Adrenal gland (tissue), 9 donors: ENCODE measurements at regions not wholly inside any gene's neighbourhood (a gene's known extent, or its start where the extent isn't known, plus 50 kb on each side); places are given as distances from the start of the nearest gene placed in this dataset.

Experiments
- DNase-seq, 7 donors: peaks; one replicate each; pipeline ENCODE4 v3.0.0-alpha.2; 2019 to 2020
- H3K27ac ChIP-seq, 5 donors: fragments of 200-600 bp; sonication (generic) in 4 of 5; 1 replicate in 3 of 5; 2 replicates in 2 of 5; pipeline versions ENCODE4 v1.5.1 to v1.8.0; 2016 to 2020; ENCODE audit warnings: mild to moderate bottlenecking in 1 of 5
- H3K27me3 ChIP-seq: fragments of 200-600 bp; 2 replicates; pipeline ENCODE4 v1.8.0; 2021
- H3K36me3 ChIP-seq, 2 donors: fragments of 200-600 bp; replicated peaks in 1 of 2; 1 replicate in 1 of 2; 2 replicates in 1 of 2; pipeline versions ENCODE4 v1.5.1 to v1.8.0; 2018 to 2022
- H3K4me1 ChIP-seq, 2 donors: fragments of 200-600 bp; replicated peaks in 1 of 2; 1 replicate in 1 of 2; 2 replicates in 1 of 2; pipeline versions ENCODE4 v1.5.1 to v1.8.0; 2018 to 2021
- H3K4me3 ChIP-seq, 4 donors: fragments of 200-600 bp; sonication (generic) in 3 of 4; one replicate each; pipeline ENCODE4 v1.5.1; 2016 to 2018
- H3K9me3 ChIP-seq, 3 donors: fragments of 200-600 bp; sonication (generic) in 1 of 3; replicated peaks in 1 of 3; 1 replicate in 2 of 3; 2 replicates in 1 of 3; pipeline versions ENCODE4 v1.5.1 to v1.8.0; 2016 to 2021
- POLR2A ChIP-seq, 2 donors: fragments of 450-650 bp; IDR thresholded peaks; one replicate each; pipeline ENCODE4 v1.6.1; 2017; ENCODE audit warnings: antibody characterized with exemption in 2 of 2, mild to moderate bottlenecking in 2 of 2, moderate library complexity in 1 of 2
- WGBS, 4 donors: extraction: QIAGEN DNeasy Blood & Tissue Kit in 2 of 4; methylation state at CpG; one replicate each; pipeline versions ENCODE4 v1.1.5 to v1.1.7; 2013 to 2017; 5-methylcytosine and 5-hydroxymethylcytosine counted together
- intact Hi-C, 2 donors: fragments of 100-400 bp; cut with DNase I; formaldehyde crosslinking; loops; one replicate each; pipeline versions ENCODE4 v1.14.1 to v1.15.0; 2022 to 2023
- TF ChIP-seq, protein P1 (sequence below), 6 experiments: fragments of 450-650 bp in 4 of 6; fragments of 200-600 bp in 2 of 6; sonication (generic) in 1 of 6; IDR thresholded peaks; 1 replicate in 5 of 6; 2 replicates in 1 of 6; pipeline versions ENCODE4 v1.5.1 to v1.8.0; 2016 to 2021; ENCODE audit warnings: antibody characterized with exemption in 6 of 6, mild to moderate bottlenecking in 2 of 6, moderate library complexity in 1 of 6
- donor health status: healthy with polysubstance abuse.
- donor health status: Bipolar disorder and iron deficiency.
- donor health status: DM: yes; HTN: yes; CAD: no.
- donor health status: DM: no; HTN: no; CAD: no.
- donor health status: DM: no; HTN: no; CAD: no.

DNA sequence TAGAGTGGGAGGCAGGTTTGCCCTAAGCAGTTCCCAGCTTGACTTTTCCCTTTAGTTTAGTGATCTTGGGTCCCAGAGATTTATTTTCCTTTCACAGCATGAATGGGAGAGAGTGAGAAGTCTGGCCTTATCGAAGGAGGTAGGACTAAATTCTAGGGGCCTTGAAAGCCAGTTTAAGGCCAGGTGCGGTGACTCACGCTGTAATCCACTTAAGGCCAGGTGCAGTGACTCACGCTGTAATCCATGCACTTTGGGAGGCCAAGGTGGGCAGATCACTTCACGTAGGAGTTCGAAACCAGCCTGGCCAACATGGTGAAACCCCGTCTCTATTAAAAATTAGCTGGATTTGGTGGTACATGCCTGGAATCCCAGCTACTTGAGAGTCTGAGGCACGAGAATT is 392.2 kb downstream of the ACTR3B start:
- H3K4me3 ChIP-seq = no peak overlapping the region
- no peaks in the 10 kb centered on the region for H3K36me3 ChIP-seq
- 67 to 82% (median 78%) methylated on average over 7 to 8 of the region's 8 CpGs for WGBS, 4 donors
- no peak for DNase-seq
- H3K4me1 ChIP-seq = no peaks in the 10 kb centered on the region
- H3K27me3 ChIP-seq = no peaks in the 10 kb centered on the region
- TF ChIP-seq POLR2A (IDR thresholded peaks at IDR 0.05) = no peak
- TF ChIP-seq, protein P1, sequence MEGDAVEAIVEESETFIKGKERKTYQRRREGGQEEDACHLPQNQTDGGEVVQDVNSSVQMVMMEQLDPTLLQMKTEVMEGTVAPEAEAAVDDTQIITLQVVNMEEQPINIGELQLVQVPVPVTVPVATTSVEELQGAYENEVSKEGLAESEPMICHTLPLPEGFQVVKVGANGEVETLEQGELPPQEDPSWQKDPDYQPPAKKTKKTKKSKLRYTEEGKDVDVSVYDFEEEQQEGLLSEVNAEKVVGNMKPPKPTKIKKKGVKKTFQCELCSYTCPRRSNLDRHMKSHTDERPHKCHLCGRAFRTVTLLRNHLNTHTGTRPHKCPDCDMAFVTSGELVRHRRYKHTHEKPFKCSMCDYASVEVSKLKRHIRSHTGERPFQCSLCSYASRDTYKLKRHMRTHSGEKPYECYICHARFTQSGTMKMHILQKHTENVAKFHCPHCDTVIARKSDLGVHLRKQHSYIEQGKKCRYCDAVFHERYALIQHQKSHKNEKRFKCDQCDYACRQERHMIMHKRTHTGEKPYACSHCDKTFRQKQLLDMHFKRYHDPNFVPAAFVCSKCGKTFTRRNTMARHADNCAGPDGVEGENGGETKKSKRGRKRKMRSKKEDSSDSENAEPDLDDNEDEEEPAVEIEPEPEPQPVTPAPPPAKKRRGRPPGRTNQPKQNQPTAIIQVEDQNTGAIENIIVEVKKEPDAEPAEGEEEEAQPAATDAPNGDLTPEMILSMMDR (IDR thresholded peaks at IDR 0.05) = no peak
- H3K9me3 ChIP-seq = no peaks in the 10 kb centered on the region
- H3K27ac ChIP-seq = no peak overlapping the region
- intact Hi-C loops = no loop called here

DNA sequence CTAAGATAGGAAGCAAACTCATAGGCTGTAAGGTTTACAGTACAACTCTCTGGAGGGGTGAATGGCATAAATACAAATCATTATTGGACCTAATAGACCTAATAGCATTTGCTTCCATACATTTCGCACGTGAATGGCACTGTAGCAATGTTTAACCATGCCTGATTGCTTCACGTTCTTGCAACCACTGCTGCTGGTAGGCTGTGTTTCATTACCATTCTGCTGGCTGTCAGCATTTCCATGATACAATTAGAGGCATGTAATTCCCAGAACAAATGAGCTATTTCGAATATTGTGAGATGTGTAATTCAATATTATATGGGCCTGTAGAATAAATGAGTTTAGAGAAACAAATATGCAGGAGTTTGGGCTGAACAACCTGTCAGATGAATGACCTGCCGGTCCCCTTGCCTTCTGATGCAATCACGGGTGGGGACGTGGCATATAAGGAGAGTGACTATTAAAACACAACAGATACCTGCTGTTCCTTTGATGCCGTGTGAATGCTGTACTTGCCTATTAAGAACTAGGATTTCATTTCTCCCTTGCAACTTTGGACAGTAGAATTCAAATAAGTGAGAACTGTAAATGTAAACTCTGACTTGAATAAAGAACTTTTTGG is 393.4 kb downstream of the ACTR3B start:
- no peak for DNase-seq
- Histone ChIP-seq H3K4me1 (no peaks in the 10 kb centered on the region), H3K27ac (no peak overlapping the region), H3K4me3 (no peak overlapping the region), H3K27me3 (no peaks in the 10 kb centered on the region), H3K36me3 (no peaks in the 10 kb centered on the region), H3K9me3 (no peaks in the 10 kb centered on the region)
- intact Hi-C loops = no loop called here
- WGBS, 4 donors = 68 to 76% (median 73%) methylated on average over 8 of the region's 8 CpGs
- TF ChIP-seq, protein P1 (IDR thresholded peaks at IDR 0.05) = no peak
- no peak for TF ChIP-seq POLR2A (IDR thresholded peaks at IDR 0.05)

DNA sequence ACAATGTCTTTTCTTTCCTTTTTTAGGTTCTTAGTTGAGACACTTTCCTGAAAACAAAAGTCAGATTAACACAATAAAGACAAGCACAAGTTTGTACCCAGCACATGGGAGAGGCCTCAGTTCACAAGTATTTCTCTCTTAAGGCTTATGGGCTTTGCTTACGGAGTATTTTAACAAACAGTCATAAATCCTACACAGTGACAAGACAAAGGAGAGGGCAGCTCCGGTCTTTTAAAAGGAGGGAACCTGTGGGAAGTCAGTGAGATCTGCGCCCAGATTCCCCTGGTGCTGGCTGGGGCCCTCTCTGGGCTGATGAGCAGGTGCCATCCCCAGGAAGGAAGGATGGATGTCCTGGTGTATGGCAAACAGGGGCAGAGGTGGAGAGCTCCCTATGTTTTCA is 398.6 kb downstream of the ACTR3B start:
- Histone ChIP-seq H3K4me3 (no peak overlapping the region), H3K9me3 (no peaks in the 10 kb centered on the region), H3K27ac (no peak overlapping the region), H3K27me3 (no peaks in the 10 kb centered on the region), H3K4me1 (no peaks in the 10 kb centered on the region), H3K36me3 (no peaks in the 10 kb centered on the region)
- TF ChIP-seq, protein P1 (IDR thresholded peaks at IDR 0.05) = no peak
- no peak for TF ChIP-seq POLR2A (IDR thresholded peaks at IDR 0.05)
- DNase-seq = no peak
- 33 to 41% (median 38%) methylated on average over 3 of the region's 3 CpGs for WGBS, 4 donors
- intact Hi-C loops = no loop called here

DNA sequence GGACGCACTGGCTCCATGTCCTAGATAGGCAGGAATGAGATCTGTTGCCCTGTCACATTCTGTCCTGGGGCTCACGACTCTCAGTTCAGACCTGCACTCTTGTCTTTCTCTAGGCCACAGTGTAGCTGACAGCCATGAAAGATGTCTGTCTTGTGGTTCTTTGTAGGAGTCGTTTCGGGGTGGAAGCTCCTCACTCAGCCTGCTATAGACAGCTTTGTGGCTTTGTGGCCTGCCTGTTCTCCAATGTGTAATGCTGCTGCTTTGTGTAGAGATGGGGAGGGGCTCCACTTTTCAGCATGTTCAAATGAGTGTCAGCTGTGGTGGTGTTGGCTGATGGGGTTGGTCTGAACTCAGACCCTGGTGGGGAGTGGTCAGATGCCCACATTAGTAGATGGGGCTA is 410.7 kb downstream of the ACTR3B start:
- H3K9me3 ChIP-seq = no peaks in the 10 kb centered on the region
- H3K27ac ChIP-seq = no peak overlapping the region
- 61 to 96% (median 76%) methylated on average over 3 to 4 of the region's 4 CpGs for WGBS, 4 donors
- H3K27me3 ChIP-seq = no peaks in the 10 kb centered on the region
- intact Hi-C loops = no loop called here
- no peaks in the 10 kb centered on the region for H3K4me1 ChIP-seq
- TF ChIP-seq POLR2A (IDR thresholded peaks at IDR 0.05) = no peak
- TF ChIP-seq, protein P1 (IDR thresholded peaks at IDR 0.05) = no peak
- H3K4me3 ChIP-seq = no peak overlapping the region
- DNase-seq = no peak
- no peaks in the 10 kb centered on the region for H3K36me3 ChIP-seq
